ENCODE measurements at regions not wholly inside any gene's neighbourhood (a gene's known extent, or its start where the extent isn't known, plus 50 kb on each side); places are given as distances from the start of the nearest gene placed in this dataset.

GRCh38 chr10:71145352-71145945 lies 66.9 kb upstream of the UNC5B start:
- Histone ChIP-seq H3K4me1 (peaks cover 24% of the 10 kb centered on the region), H3K27ac (replicated peaks) (no peak overlapping the region), H3K4me3 (no peak overlapping the region), H3K9me3 (replicated peaks) (no peaks in the 10 kb centered on the region), H3K36me3 (no peaks in the 10 kb centered on the region), H3K27me3 (ENCODE audit: low read depth) (no peaks in the 10 kb centered on the region)
- intact Hi-C loops (cut with micrococcal nuclease) = no loop called here
- no peak for DNase-seq
- TF ChIP-seq CTCF (IDR thresholded peaks at IDR 0.05; ENCODE audit: borderline replicate concordance) = no peak

DNA sequence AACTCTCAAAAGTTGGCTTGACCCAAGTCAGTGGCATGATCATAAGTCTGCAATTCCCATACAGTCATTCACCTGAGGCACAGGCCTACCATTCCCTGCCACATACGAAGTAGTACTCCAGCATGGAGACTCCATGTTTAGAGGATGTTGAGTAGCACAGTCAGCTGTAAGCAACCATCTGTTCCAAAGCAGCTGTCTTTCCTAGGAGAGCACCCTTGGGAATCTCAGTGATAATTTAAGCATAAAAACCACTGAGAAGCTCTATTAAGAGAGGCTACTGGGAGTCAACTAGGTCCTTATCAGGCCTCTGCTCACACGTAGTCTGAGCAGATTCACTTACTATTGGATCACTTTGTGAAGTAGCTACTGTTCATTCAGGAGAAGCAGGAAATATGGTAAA lies 61.6 kb upstream of the UNC5B start:
- intact Hi-C loops (cut with micrococcal nuclease) = no loop called here
- Histone ChIP-seq H3K27ac (replicated peaks) (no peak overlapping the region), H3K27me3 (ENCODE audit: low read depth) (no peaks in the 10 kb centered on the region), H3K9me3 (replicated peaks) (no peaks in the 10 kb centered on the region), H3K36me3 (no peaks in the 10 kb centered on the region), H3K4me1 (no peaks in the 10 kb centered on the region), H3K4me3 (no peak overlapping the region)
- DNase-seq = no peak
- TF ChIP-seq CTCF (IDR thresholded peaks at IDR 0.05; ENCODE audit: borderline replicate concordance) = no peak

GRCh38 chr10:71152043-71152442 lies 60.3 kb upstream of the UNC5B start:
- DNase-seq = no peak
- intact Hi-C loops (cut with micrococcal nuclease) = no loop called here
- Histone ChIP-seq H3K4me3 (no peak overlapping the region), H3K27me3 (ENCODE audit: low read depth) (no peaks in the 10 kb centered on the region), H3K36me3 (no peaks in the 10 kb centered on the region), H3K4me1 (no peaks in the 10 kb centered on the region), H3K27ac (replicated peaks) (no peak overlapping the region), H3K9me3 (replicated peaks) (no peaks in the 10 kb centered on the region)
- no peak for TF ChIP-seq CTCF (IDR thresholded peaks at IDR 0.05; ENCODE audit: borderline replicate concordance)

DNA sequence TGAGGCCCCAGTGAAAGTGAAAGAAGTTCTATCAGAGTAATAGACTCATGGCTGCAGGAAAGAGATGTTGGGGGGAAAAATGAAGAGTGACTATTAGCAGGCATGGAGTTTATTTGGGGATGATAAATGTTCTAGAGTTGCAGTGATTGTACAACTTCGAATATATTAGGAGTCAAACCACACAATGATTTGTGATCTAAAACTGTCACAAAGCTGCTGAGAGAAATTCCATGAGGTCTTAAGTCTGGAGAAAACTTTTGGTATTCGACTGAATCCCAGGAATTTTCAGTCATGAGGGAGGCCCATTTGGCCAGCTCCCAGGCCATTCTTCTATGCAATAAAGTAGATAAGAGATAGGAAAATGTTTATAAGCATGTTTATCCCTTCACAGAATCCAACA lies 55.9 kb upstream of the UNC5B start:
- no peak for DNase-seq
- TF ChIP-seq CTCF (IDR thresholded peaks at IDR 0.05; ENCODE audit: borderline replicate concordance) = no peak
- Histone ChIP-seq H3K27ac (replicated peaks) (no peak overlapping the region), H3K4me1 (no peaks in the 10 kb centered on the region), H3K4me3 (no peak overlapping the region), H3K36me3 (no peaks in the 10 kb centered on the region), H3K9me3 (replicated peaks) (no peaks in the 10 kb centered on the region), H3K27me3 (ENCODE audit: low read depth) (no peaks in the 10 kb centered on the region)
- intact Hi-C loops (cut with micrococcal nuclease) = no loop called here

DNA sequence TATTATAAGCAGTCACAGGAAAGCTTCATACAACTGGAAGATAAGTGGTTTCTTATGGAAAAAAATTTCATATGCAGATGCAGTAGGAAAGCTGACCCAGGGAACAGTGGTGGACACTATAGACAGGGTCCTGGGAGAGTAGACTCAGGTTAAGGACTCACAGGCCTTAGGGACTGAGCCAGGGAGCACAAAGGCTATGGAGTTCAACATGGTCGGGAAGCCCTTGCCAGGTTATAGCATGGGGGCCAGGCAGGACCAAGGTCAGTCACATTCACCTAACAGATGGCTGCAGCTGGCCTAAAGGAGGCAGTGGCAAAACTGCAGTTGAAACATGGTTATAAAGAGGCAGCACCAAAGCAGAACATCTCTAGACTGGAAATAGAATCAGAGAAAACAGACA lies 54.9 kb upstream of the UNC5B start:
- Histone ChIP-seq H3K36me3 (no peaks in the 10 kb centered on the region), H3K27ac (replicated peaks) (no peak overlapping the region), H3K27me3 (ENCODE audit: low read depth) (no peaks in the 10 kb centered on the region), H3K4me1 (no peaks in the 10 kb centered on the region), H3K9me3 (replicated peaks) (no peaks in the 10 kb centered on the region), H3K4me3 (no peak overlapping the region)
- no peak for TF ChIP-seq CTCF (IDR thresholded peaks at IDR 0.05; ENCODE audit: borderline replicate concordance)
- DNase-seq = no peak
- intact Hi-C loops (cut with micrococcal nuclease) = no loop called here
